HFFc6 (cell line): ENCODE measurements at regions not wholly inside any gene's neighbourhood (a gene's known extent, or its start where the extent isn't known, plus 50 kb on each side); places are given as distances from the start of the nearest gene placed in this dataset.

ENCODE experiments used
- DNase-seq: peaks from one replicate; pipeline ENCODE4 v3.0.0-alpha.2; 2018
- H3K27ac Mint-ChIP-seq: 2 replicates; pipeline ENCODE4 v1.8.0; 2020; ENCODE audit warnings: mild to moderate bottlenecking, mixed read lengths
- H3K27me3 Mint-ChIP-seq: 2 replicates; pipeline ENCODE4 v1.8.0; 2021; ENCODE audit warnings: mild to moderate bottlenecking, moderate library complexity, mixed read lengths; ENCODE audit not compliant: insufficient read depth
- H3K36me3 Mint-ChIP-seq: 2 replicates; pipeline ENCODE4 v1.8.0; 2021; ENCODE audit warnings: low read depth, mixed read lengths
- H3K4me1 Mint-ChIP-seq: 2 replicates; pipeline ENCODE4 v1.8.0; 2020; ENCODE audit warnings: low read depth, mixed read lengths
- H3K4me3 Mint-ChIP-seq: 2 replicates; pipeline ENCODE4 v1.8.0; 2020; ENCODE audit warnings: mild to moderate bottlenecking, moderate library complexity, mixed read lengths
- H3K9me3 Mint-ChIP-seq: 2 replicates; pipeline ENCODE4 v1.8.0; 2020; ENCODE audit warnings: mild to moderate bottlenecking, mixed read lengths
- CTCF ChIP-seq: fragments of 200-600 bp; sonication (generic); IDR thresholded peaks from 2 replicates; pipeline ENCODE4 v1.5.0; 2021; ENCODE audit warnings: antibody characterized with exemption, mild to moderate bottlenecking

GRCh38 chr6:62479697-62480220 lies 193.7 kb upstream of the KHDRBS2 start:
- H3K4me1 Mint-ChIP-seq = no peaks in the 10 kb centered on the region
- TF ChIP-seq CTCF = no peak
- H3K36me3 Mint-ChIP-seq = no peaks in the 10 kb centered on the region
- H3K9me3 Mint-ChIP-seq = peaks cover 21% of the 10 kb centered on the region
- no peak for DNase-seq
- no peaks in the 10 kb centered on the region for H3K27me3 Mint-ChIP-seq
- no peak overlapping the region for H3K4me3 Mint-ChIP-seq
- H3K27ac Mint-ChIP-seq = no peak overlapping the region

- Mint-ChIP-seq H3K4me3 (no peak overlapping the region), H3K27me3 (no peaks in the 10 kb centered on the region), H3K36me3 (no peaks in the 10 kb centered on the region; the same call in 1 of the 2 replicates), H3K27ac (no peak overlapping the region), H3K9me3 (peaks cover 24% of the 10 kb centered on the region), H3K4me1 (no peaks in the 10 kb centered on the region)
- TF ChIP-seq CTCF = no peak
- DNase-seq = no peak
Observed at GRCh38 chr6:62474793-62475192, 188.8 kb upstream of the KHDRBS2 start.

GRCh38 chr6:62466607-62467006 lies 180.6 kb upstream of the KHDRBS2 start:
- TF ChIP-seq CTCF = no peak
- no peak overlapping the region for H3K4me3 Mint-ChIP-seq
- peaks cover 5% of the 10 kb centered on the region for H3K9me3 Mint-ChIP-seq
- H3K36me3 Mint-ChIP-seq = no peaks in the 10 kb centered on the region
- no peak overlapping the region for H3K27ac Mint-ChIP-seq
- no peaks in the 10 kb centered on the region for H3K4me1 Mint-ChIP-seq
- no peak for DNase-seq
- H3K27me3 Mint-ChIP-seq = no peaks in the 10 kb centered on the region; the same call in 1 of the 2 replicates

GRCh38 chr6:62465206-62465605 lies 179.2 kb upstream of the KHDRBS2 start:
- H3K27me3 Mint-ChIP-seq = no peaks in the 10 kb centered on the region; the same call in 1 of the 2 replicates

GRCh38 chr6:62452586-62452985 lies 166.6 kb upstream of the KHDRBS2 start:
- Mint-ChIP-seq H3K27me3 (no peaks in the 10 kb centered on the region), H3K4me1 (no peaks in the 10 kb centered on the region), H3K36me3 (no peaks in the 10 kb centered on the region), H3K4me3 (no peak overlapping the region), H3K9me3 (peaks cover 22% of the 10 kb centered on the region), H3K27ac (no peak overlapping the region)
- no peak for DNase-seq
- TF ChIP-seq CTCF = no peak

More at GRCh38 chr6:62465206-62465605, 179.2 kb upstream of the KHDRBS2 start:
- Mint-ChIP-seq H3K9me3 (peaks cover 5% of the 10 kb centered on the region), H3K27ac (no peak overlapping the region), H3K36me3 (no peaks in the 10 kb centered on the region), H3K4me3 (no peak overlapping the region), H3K4me1 (no peaks in the 10 kb centered on the region)
- no peak for TF ChIP-seq CTCF
- DNase-seq = no peak
